Activated CD4-positive, alpha-beta T cell treated with anti-CD3 and anti-CD28 coated beads, Interleukin-2, amount 50 U/mL, for 24 hours (primary cell): ENCODE measurements at regions not wholly inside any gene's neighbourhood (a gene's known extent, or its start where the extent isn't known, plus 50 kb on each side); places are given as distances from the start of the nearest gene placed in this dataset.
"Not testable (repeated sequence)": the region's sequence is repeated elsewhere in the genome, so short reads cannot be mapped to it uniquely, and the experiment has no call there.

Source experiments
- DNase-seq, 2 donors: peaks; one replicate each; pipeline ENCODE4 v3.0.0-alpha.2; 2020; ENCODE audit warnings: low read depth in 1 of 2, low spot score in 1 of 2

GRCh38 chrX:25442499-25442898 is 426.7 kb upstream of the ARX start:
- no peak for DNase-seq

- no peak for DNase-seq
Observed at GRCh38 chrX:25433307-25433706, 417.5 kb upstream of the ARX start.

DNA sequence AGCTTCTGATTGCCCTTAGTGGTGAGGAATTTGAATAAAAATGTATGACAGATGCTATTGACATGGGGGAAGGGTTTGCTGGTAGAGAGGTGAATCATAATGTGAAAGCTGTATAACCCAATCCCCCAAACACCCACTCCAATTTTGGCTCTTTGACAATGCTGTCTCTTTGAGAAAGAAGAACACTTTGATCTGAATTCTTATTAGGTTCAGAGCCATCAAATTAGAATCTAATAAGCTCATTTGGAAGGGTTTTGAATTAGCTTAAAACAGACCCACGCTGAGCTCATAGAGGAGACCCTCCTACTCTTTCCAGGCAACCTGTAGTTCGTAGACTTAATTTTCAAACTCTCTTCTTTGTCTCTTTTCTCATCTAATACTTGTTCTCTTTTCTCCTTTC is 416.6 kb upstream of the ARX start:
- no peak for DNase-seq

DNA sequence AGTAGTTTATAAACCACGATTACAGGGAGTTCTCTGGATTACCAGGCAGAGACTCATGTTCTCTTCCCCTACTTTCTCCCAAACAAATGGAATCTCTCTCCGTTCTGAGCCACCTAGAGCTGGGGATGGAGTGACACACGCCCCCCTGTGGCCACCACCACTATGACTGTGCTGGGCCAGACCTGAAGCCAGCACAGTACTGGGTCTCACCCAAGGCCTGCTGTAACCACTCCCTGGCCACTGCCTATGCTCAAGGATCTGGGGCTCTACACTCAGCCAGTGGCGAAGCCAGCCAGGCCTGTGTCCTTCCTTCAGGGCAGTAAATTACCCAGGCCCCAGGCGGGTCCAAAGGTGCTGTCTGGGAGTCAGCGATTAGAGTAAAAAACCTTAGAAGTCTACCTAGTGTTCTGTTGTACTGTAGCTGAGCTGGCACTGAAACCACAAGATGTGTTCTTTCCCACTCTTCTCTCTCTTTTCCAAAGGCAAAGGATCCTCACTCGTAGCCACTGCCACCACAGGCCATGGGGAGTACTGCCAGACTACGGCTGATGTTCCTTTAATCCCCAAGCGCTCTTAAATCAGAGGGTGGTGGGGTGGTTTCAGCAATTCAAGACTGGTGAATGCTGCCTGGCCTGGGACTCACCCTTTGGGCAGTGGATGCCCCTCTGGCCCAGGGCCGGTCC is 412.2 kb upstream of the ARX start:
- DNase-seq = no peak

GRCh38 chrX:25404163-25404562 is 388.4 kb upstream of the ARX start:
- DNase-seq = not testable (repeated sequence)

DNA sequence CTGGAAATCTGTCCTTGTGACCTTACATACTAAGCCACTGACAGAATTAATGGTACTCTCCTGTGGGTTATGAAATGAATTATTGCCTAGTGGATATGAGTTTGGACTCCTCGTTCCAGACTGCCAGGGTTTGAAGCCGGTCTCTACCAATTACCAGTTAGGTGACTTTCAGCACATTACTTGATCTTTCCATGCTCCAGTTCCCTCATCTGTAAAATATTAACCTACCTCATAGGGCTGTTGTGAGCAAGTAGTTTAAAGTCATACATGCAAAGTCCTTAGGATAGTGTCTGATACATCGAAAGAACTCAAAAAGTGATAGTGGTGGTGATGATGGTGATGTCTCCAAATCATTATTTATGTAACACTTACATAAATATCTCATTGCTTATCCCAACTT is 373.5 kb upstream of the ARX start:
- no peak for DNase-seq

DNA sequence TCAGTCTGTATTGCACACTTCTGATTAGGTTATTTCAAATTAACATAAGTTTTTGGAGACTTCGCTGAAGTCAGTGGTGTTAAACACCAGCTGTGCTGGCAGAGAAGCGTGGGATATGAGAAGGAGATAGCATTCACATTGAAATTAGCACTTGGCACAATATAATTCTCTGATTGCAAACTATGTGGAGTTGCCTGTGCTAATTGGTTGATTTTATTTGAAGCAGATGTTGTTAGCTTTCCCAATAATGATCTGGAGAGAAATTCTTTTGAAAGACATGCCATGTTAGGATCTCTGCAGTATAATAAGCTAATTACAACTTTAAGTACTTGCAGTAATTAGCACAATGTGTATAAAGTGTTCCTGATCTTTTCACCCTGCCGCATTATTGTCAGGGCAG is 367.4 kb upstream of the ARX start:
- DNase-seq = no peak

DNA sequence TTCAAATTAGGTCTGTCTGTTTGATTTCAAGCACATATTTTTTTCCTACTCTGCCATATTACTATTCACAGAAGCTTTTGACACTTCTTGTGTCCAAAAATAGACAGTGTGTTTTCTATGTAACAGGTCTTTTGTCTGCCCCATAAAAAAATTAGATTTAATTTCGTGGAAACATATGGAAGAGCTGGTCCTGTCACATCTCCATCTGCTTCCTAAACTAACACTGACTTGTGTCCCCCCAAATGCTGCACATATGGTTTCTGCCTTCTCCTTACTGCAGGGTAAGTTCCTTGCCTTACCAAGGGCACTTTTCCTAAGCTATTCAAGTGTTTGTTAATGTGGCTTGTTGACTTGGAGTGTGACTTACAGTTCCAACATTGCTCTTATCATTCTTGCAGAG is 340.7 kb upstream of the ARX start:
- DNase-seq = no peak

DNA sequence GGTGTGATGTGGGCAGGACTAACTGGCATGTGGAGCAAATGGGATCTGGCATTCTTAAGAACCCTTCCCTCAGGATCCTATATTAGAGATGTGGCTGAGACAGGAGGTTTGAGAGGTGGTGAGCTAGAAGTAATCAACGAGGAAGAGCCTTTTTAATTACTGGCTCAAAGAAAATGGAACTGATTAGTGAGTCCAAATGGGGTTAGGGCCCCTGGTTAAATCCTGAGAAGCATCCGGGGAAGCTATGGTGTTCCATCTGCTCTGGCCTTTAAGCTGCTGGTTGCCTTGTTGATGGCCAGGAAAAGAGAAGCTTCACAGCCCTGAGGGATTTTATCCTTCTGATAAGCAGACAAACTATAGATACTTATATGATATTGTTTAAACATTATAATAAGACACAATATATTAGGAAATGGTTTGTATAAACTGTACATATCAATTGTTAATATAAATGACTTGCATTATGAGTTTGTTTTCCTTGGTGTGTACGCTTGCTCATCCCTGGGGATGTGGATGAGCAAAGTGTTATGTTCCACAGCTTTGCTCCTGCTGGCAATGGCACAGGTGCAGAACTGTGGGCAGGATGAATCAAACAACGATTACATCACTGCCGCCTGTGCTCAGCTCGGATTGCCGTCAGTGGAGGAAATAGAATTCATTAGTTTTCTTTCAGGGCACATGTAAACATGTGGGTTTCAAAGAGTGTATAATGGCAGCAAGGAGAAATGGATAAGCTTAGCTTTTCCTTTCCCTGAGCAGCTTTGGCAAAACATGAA is 328.6 kb upstream of the ARX start:
- no peak for DNase-seq

DNA sequence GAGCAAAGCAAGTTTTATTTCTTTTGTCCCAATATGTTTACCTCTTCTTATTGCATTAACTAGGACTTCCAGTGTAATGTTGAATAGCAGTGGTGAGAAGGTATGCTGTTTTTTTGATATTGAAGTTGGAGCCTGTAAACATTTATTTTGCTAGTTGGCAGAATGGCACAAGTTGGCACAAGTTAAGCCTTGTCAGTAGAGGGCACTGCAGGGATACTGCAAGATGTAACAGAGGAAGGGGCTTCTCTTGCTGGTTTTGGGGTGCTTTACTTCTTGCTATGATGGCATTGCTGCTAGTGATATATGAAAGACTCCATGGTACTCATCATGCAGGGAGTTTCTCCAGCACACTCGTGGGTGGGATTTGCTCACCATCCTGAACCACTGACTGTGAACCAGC is 327.3 kb upstream of the ARX start:
- DNase-seq = no peak

- no peak for DNase-seq
Observed at GRCh38 chrX:25337841-25338240, 322.1 kb upstream of the ARX start.

GRCh38 chrX:25300994-25301393 is 285.2 kb upstream of the ARX start:
- no peak for DNase-seq

DNA sequence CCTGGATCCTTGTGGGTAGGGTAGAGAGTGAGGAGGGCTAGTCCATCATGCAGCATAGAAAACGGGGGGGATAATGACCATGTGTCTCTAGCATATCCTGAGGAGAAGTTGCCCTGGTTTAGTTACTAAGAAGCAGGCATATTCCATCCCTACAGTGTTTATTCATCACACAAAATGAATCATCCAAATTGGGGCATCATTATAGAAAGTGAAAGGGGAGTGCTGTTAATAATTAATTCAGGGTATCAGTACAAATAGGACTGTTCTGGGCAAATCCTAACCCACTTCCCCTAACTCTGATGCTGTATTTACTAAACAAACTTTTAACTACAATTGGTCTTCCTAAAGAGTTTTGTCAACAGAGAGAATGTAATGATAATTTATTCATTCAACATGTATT is 281.1 kb upstream of the ARX start:
- no peak for DNase-seq

- no peak for DNase-seq
Observed at GRCh38 chrX:25295466-25295865, 279.7 kb upstream of the ARX start.

DNA sequence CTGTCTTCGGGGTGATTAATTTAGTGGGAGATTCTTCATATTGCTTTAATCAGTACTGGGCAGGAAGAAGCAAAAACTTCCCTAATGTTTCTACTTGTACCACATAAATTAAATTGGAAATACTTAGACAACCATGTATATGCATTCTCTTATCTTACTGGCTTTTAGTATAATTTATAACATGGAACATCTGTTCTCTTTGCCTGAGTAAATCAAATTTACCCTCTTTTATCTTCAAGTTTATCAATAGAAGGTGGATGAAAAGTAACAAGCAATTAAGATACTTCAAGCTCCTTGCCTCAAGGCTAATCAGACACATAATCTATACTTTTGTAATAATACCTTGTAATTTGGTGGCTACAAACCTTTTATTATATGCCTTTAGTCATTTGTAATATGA is 274.4 kb upstream of the ARX start:
- DNase-seq = no peak

DNA sequence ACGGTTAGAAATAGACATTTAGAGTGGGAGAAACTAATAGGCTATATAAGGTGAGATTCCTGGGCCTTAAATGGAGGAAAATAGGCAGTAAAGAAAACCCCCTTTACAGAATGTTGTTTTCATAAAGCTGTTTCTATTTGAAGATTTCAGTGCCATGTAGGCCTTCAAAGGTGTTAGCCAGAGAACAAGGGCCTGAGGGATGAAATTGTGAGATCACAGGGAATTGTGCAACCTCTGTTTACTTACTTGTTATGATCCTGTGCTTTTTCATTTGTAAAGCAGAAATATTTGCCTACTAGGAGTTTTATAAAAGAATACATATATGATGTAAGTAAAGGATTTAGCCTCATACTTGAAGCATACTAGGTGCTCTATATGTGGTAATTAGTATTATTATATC is 272.9 kb upstream of the ARX start:
- DNase-seq = no peak

DNA sequence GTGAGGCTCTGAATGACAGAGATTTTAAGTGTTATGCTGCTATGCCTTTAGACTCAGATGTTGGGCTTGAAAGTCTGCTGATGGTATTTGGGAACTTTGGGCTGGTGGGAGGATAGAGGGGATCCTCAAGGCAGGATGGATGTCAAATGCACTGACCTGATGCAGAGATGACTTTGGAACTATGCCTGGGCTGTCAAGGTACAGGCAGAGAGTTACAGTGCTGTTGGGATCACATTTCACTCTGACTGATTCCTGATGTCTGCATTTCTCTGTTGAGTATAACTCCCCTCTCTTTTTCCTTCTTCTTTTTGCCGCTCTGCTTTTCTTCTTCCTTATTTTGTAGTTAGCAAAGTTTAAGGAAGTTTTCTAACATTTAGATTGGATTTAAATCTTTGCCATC is 271.8 kb upstream of the ARX start:
- DNase-seq = no peak

DNA sequence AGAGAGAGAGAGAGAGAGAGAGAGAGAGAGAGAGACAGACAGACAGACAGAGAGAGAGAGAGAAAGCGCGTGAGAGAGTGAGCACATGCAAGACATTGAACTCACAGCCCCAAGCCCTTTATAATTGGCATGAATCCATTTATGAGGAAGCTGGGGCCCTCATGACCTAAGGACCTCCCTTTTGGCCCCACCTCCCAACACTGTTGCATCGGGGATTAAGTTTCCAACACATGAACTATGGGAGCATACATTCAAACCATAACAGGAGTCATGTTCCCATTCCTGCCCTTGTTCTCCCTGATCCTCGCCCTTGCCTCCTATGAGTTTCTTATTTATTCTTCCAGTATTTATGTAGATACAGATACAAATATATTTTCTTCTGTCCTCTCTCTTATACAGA is 269.8 kb upstream of the ARX start:
- no peak for DNase-seq

GRCh38 chrX:25279510-25279909 is 263.7 kb upstream of the ARX start:
- DNase-seq = no peak

DNA sequence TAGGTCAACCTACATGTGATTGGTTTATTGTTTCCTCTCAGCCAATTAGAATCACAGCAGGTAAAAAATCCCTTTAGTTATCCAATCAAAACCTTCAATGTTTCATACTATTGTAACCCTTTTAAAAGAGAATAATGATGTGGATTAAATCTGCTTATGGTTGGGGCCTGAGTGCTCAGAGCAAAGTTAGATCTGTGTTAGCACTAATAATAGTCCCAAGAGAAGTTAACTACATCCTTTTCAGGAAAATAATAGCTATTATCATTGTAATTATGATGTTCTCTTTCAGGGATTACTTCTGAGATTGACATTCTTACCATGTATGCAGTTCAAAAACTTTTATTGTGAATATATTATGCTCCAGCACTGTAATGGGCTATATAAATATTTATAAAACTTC is 262.6 kb upstream of the ARX start:
- DNase-seq = no peak

- no peak for DNase-seq
Observed at GRCh38 chrX:25277574-25277973, 261.8 kb upstream of the ARX start.

- no peak for DNase-seq
Observed at GRCh38 chrX:25275159-25275558, 259.4 kb upstream of the ARX start.

DNA sequence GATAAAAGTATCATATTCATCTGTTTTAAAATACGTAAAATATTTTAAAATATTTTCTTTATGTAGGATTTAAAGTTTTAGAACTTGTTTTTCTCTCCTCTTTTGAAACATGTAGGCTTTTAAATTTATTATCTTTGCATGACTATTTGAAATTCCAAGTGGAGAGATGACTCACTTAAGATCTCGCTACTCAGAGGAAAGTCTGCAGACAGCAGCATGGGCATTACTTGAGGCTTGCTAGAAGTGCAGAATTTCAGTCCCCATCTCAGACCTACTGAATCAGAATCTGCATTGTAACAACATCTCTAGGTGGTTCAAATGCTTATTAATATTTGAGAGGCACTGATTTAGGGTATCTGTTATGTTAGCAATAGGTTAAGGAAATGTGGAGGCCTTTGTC is 225.7 kb upstream of the ARX start:
- no peak for DNase-seq
